ENCODE measurements at regions not wholly inside any gene's neighbourhood (a gene's known extent, or its start where the extent isn't known, plus 50 kb on each side); places are given as distances from the start of the nearest gene placed in this dataset.
"Not testable (repeated sequence)": the region's sequence is repeated elsewhere in the genome, so short reads cannot be mapped to it uniquely, and the experiment has no call there.

DNA sequence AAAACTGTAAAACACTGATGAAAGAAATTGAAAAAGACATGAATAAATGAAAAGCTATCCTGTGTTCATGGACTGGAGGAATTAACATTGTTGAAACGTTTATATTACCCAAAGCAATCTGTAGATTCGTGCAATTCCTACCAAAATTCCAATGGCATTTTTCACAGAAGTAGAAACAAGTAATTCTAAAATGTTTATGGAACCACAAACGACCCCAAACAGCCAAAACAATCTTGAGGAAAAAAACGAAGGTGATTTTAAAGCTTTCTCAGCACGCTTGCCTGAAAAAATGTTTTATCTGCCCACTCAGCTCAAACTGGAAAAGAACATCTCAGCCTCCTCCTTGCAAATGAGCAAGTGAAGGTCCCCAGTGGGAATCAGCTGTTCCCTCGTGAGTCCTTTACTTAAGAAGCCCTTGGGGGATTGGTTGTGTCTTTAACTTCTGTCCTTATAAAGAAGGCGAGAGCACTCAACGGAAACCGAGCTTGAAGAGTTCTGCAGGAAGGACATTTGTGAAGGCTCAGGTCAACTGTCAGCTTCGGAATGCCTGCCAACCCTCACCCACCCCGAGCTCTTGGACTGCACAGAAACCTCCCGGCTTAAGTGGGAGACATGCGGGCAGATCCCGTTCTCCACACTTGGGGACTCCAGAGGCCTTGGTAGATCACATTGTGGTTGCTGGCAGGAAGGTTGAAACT is 256.0 kb upstream of the IRS2 start:
- Histone ChIP-seq H4K8ac (ENCODE audit: low read depth, low read length) (no peak overlapping the region), H3K4me2 (ENCODE audit: insufficient read depth, low read length, poor library complexity, severe bottlenecking) (no peak overlapping the region), H3K23ac (ENCODE audit: low read depth, low read length, poor library complexity) (no peak overlapping the region), H3K9ac (ENCODE audit: low read depth, low read length, poor library complexity) (no peak overlapping the region), H3K9me3 (replicated peaks in 1 of 2; ENCODE audit: control insufficient read depth in 2 of 2, insufficient read depth in 1 of 2, low read depth in 1 of 2, low read length in 2 of 2) (peaks cover 0 to 7% of the 10 kb centered on the region in 2 donors), H3K4me1 (ENCODE audit: control insufficient read depth in 2 of 2, insufficient read depth in 1 of 2, low read depth in 1 of 2, low read length in 2 of 2) (peaks cover 0 to 6% of the 10 kb centered on the region in 2 donors), H2AK5ac (ENCODE audit: low read depth, low read length) (no peak overlapping the region), H3K14ac (ENCODE audit: low read length) (no peak overlapping the region), H3K79me1 (ENCODE audit: low read depth, low read length) (no peaks in the 10 kb centered on the region), H2BK15ac (ENCODE audit: low read length) (no peak overlapping the region), H2AFZ (ENCODE audit: low read length) (no peak overlapping the region), H3K4me3 (ENCODE audit: low read length in 2 of 2) (no peak overlapping the region), H3K27ac (replicated peaks; ENCODE audit: low read length) (no peak overlapping the region), H3K36me3 (replicated peaks in 1 of 2; ENCODE audit: control insufficient read depth in 2 of 2, insufficient read depth in 2 of 2, low read length in 2 of 2) (peaks cover 0 to 2% of the 10 kb centered on the region in 2 donors), H3K27me3 (ENCODE audit: control insufficient read depth in 3 of 3, insufficient read depth in 3 of 3, low read depth in 1 of 3, low read length in 3 of 3) (peaks cover 0 to 7% (median 0%) of the 10 kb centered on the region in 3 experiments), H3K18ac (ENCODE audit: low read length) (no peak overlapping the region), H3K4ac (ENCODE audit: low read length) (no peak overlapping the region), H2BK12ac (ENCODE audit: low read length) (no peak overlapping the region), H4K91ac (ENCODE audit: low read depth, low read length, poor library complexity) (no peak overlapping the region), H2BK5ac (ENCODE audit: low read length) (no peak overlapping the region), H2BK120ac (ENCODE audit: low read depth, low read length) (no peak overlapping the region)
- no peak for DNase-seq (ENCODE audit: low spot score)
- no CpG with 5 or more reads among the region's 14 CpGs for WGBS, 2 donors (ENCODE audit: extremely low coverage in 2 of 2, insufficient read length in 2 of 2, insufficient replicate concordance in 1 of 2)

DNA sequence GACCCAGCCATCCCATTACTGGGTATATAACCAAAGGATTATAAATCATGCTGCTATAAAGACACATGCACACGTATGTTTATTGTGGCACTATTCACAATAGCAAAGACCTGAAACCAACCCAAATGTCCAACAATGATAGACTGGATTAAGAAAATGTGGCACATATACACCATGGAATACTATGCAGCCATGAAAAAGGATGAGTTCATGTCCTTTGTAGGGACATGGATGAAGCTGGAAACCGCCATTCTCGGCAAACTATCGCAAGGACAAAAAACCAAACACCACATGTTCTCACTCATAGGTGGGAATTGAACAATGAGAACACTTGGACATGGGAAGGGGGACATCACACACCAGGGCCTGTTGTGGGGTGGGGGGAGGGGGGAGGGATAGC is 255.3 kb upstream of the IRS2 start:
- not testable (repeated sequence) for H3K4ac ChIP-seq (ENCODE audit: low read length); H3K14ac ChIP-seq (ENCODE audit: low read length); H3K9ac ChIP-seq (ENCODE audit: low read depth, low read length, poor library complexity); DNase-seq (ENCODE audit: low spot score); H3K36me3 ChIP-seq (replicated peaks in 1 of 2; ENCODE audit: control insufficient read depth in 2 of 2, insufficient read depth in 2 of 2, low read length in 2 of 2); H3K27me3 ChIP-seq (ENCODE audit: control insufficient read depth in 3 of 3, insufficient read depth in 3 of 3, low read depth in 1 of 3, low read length in 3 of 3); H4K8ac ChIP-seq (ENCODE audit: low read depth, low read length); H3K4me1 ChIP-seq (ENCODE audit: control insufficient read depth in 2 of 2, insufficient read depth in 1 of 2, low read depth in 1 of 2, low read length in 2 of 2); H2BK120ac ChIP-seq (ENCODE audit: low read depth, low read length); H3K79me1 ChIP-seq (ENCODE audit: low read depth, low read length); H4K91ac ChIP-seq (ENCODE audit: low read depth, low read length, poor library complexity); H2BK5ac ChIP-seq (ENCODE audit: low read length); H2BK12ac ChIP-seq (ENCODE audit: low read length); H3K4me2 ChIP-seq (ENCODE audit: insufficient read depth, low read length, poor library complexity, severe bottlenecking); H3K23ac ChIP-seq (ENCODE audit: low read depth, low read length, poor library complexity); H3K27ac ChIP-seq (replicated peaks; ENCODE audit: low read length); H2BK15ac ChIP-seq (ENCODE audit: low read length); H2AK5ac ChIP-seq (ENCODE audit: low read depth, low read length); H3K9me3 ChIP-seq (replicated peaks in 1 of 2; ENCODE audit: control insufficient read depth in 2 of 2, insufficient read depth in 1 of 2, low read depth in 1 of 2, low read length in 2 of 2); H2AFZ ChIP-seq (ENCODE audit: low read length); H3K18ac ChIP-seq (ENCODE audit: low read length); H3K4me3 ChIP-seq (ENCODE audit: low read length in 2 of 2)
- WGBS, 2 donors (ENCODE audit: extremely low coverage in 2 of 2, insufficient read length in 2 of 2, insufficient replicate concordance in 1 of 2) = no CpG with 5 or more reads among the region's 4 CpGs

DNA sequence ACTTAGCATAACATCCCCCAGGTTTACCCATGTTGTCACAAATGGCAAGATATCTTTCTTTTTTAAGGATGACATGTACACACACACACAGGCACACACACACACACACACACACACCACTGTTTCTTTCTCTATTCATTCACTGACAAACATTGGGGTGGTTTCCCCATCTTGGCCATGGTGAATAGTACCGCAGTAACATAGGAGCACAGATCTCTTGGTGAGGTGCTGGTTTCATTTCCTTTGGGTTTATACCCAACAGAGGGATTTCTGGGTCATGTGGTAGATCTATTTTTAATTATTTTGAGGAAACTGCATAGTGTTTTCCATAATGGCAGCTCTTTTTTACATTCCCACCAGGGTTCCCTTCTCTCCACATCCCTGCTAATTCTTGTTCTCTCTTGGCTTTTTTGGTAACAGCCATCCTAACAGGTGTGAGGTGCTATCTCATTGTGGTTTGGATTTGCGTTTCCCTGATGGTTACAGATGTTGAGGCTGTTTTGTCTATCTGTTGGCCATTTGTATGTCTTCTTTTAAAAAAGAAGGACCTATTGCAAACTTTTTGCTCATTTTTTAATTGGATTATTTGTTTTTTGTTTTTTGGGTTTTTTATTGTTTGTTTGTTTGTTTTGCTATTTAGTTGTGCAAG is 251.7 kb upstream of the IRS2 start:
- Histone ChIP-seq H3K9me3 (replicated peaks in 1 of 2; ENCODE audit: control insufficient read depth in 2 of 2, insufficient read depth in 1 of 2, low read depth in 1 of 2, low read length in 2 of 2) (peaks cover 0 to under 1% of the 10 kb centered on the region in 2 donors), H2BK120ac (ENCODE audit: low read depth, low read length) (no peak overlapping the region)

DNA sequence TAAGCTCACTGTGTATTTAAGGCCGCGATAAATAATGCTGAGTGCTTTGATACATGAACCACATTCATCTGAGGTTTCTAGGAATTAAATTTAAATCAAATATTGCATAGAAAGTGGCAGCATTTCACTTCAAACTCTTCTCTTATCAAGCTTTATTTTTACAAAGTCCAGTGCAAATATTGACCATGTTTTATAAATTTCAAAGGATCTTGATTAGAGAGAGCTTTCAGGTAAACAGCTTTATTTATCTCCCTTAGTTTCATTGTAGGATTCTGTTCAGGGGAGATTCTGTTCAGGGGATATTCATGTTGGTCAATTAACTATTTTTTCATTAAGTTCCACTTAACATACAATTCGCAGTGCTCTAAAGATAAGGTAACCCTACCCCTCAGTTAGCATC is 249.7 kb upstream of the IRS2 start:
- H3K9ac ChIP-seq (ENCODE audit: low read depth, low read length, poor library complexity) = no peak overlapping the region
- H2BK12ac ChIP-seq (ENCODE audit: low read length) = no peak overlapping the region
- H3K4me2 ChIP-seq (ENCODE audit: insufficient read depth, low read length, poor library complexity, severe bottlenecking) = no peak overlapping the region
- no peak overlapping the region for H3K14ac ChIP-seq (ENCODE audit: low read length)
- H3K36me3 ChIP-seq (replicated peaks in 1 of 2; ENCODE audit: control insufficient read depth in 2 of 2, insufficient read depth in 2 of 2, low read length in 2 of 2) = no peaks in the 10 kb centered on the region
- no peak for DNase-seq (ENCODE audit: low spot score)
- no peaks in the 10 kb centered on the region for H3K9me3 ChIP-seq (replicated peaks in 1 of 2; ENCODE audit: control insufficient read depth in 2 of 2, insufficient read depth in 1 of 2, low read depth in 1 of 2, low read length in 2 of 2)
- no peak overlapping the region for H3K27ac ChIP-seq (replicated peaks; ENCODE audit: low read length)
- H2BK15ac ChIP-seq (ENCODE audit: low read length) = no peak overlapping the region
- H3K4me1 ChIP-seq (ENCODE audit: control insufficient read depth in 2 of 2, insufficient read depth in 1 of 2, low read depth in 1 of 2, low read length in 2 of 2) = peaks cover 2 to 5% of the 10 kb centered on the region in 2 donors
- H3K23ac ChIP-seq (ENCODE audit: low read depth, low read length, poor library complexity) = no peak overlapping the region
- H2AK5ac ChIP-seq (ENCODE audit: low read depth, low read length) = no peak overlapping the region
- peaks cover 0 to 5% (median 0%) of the 10 kb centered on the region in 3 experiments for H3K27me3 ChIP-seq (ENCODE audit: control insufficient read depth in 3 of 3, insufficient read depth in 3 of 3, low read depth in 1 of 3, low read length in 3 of 3)
- no peak overlapping the region for H3K4ac ChIP-seq (ENCODE audit: low read length)
- no peaks in the 10 kb centered on the region for H3K79me1 ChIP-seq (ENCODE audit: low read depth, low read length)
- H2BK120ac ChIP-seq (ENCODE audit: low read depth, low read length) = no peak overlapping the region
- no peak overlapping the region for H2BK5ac ChIP-seq (ENCODE audit: low read length)
- H4K8ac ChIP-seq (ENCODE audit: low read depth, low read length) = no peak overlapping the region
- no CpG with 5 or more reads among the region's 3 CpGs for WGBS, 2 donors (ENCODE audit: extremely low coverage in 2 of 2, insufficient read length in 2 of 2, insufficient replicate concordance in 1 of 2)
- no peak overlapping the region for H3K18ac ChIP-seq (ENCODE audit: low read length)
- H4K91ac ChIP-seq (ENCODE audit: low read depth, low read length, poor library complexity) = no peak overlapping the region
- H2AFZ ChIP-seq (ENCODE audit: low read length) = peak overlapping the region; percentile 71
- H3K4me3 ChIP-seq (ENCODE audit: low read length in 2 of 2) = no peak overlapping the region

More for the DNA sequence above, 251.7 kb upstream of the IRS2 start:
- H2AFZ ChIP-seq (ENCODE audit: low read length) = no peak overlapping the region
- no peaks in the 10 kb centered on the region for H3K79me1 ChIP-seq (ENCODE audit: low read depth, low read length)
- H3K9ac ChIP-seq (ENCODE audit: low read depth, low read length, poor library complexity) = no peak overlapping the region
- H3K27ac ChIP-seq (replicated peaks; ENCODE audit: low read length) = no peak overlapping the region
- no peak overlapping the region for H3K23ac ChIP-seq (ENCODE audit: low read depth, low read length, poor library complexity)
- no peak overlapping the region for H4K8ac ChIP-seq (ENCODE audit: low read depth, low read length)
- no peaks in the 10 kb centered on the region for H3K36me3 ChIP-seq (replicated peaks in 1 of 2; ENCODE audit: control insufficient read depth in 2 of 2, insufficient read depth in 2 of 2, low read length in 2 of 2)
- no peak overlapping the region for H2BK5ac ChIP-seq (ENCODE audit: low read length)
- no peak overlapping the region for H2BK12ac ChIP-seq (ENCODE audit: low read length)
- no peak overlapping the region for H3K4me3 ChIP-seq (ENCODE audit: low read length in 2 of 2)
- H3K4ac ChIP-seq (ENCODE audit: low read length) = no peak overlapping the region
- H3K14ac ChIP-seq (ENCODE audit: low read length) = no peak overlapping the region
- H2BK15ac ChIP-seq (ENCODE audit: low read length) = no peak overlapping the region
- peaks cover 0 to under 1% (median 0%) of the 10 kb centered on the region in 3 experiments for H3K27me3 ChIP-seq (ENCODE audit: control insufficient read depth in 3 of 3, insufficient read depth in 3 of 3, low read depth in 1 of 3, low read length in 3 of 3)
- H3K18ac ChIP-seq (ENCODE audit: low read length) = no peak overlapping the region
- H2AK5ac ChIP-seq (ENCODE audit: low read depth, low read length) = no peak overlapping the region
- no peak overlapping the region for H3K4me2 ChIP-seq (ENCODE audit: insufficient read depth, low read length, poor library complexity, severe bottlenecking)
- no peak for DNase-seq (ENCODE audit: low spot score)
- no CpG with 5 or more reads among the region's 2 CpGs for WGBS, 2 donors (ENCODE audit: extremely low coverage in 2 of 2, insufficient read length in 2 of 2, insufficient replicate concordance in 1 of 2)
- no peak overlapping the region for H4K91ac ChIP-seq (ENCODE audit: low read depth, low read length, poor library complexity)
- peaks cover 2 to 5% of the 10 kb centered on the region in 2 donors for H3K4me1 ChIP-seq (ENCODE audit: control insufficient read depth in 2 of 2, insufficient read depth in 1 of 2, low read depth in 1 of 2, low read length in 2 of 2)
